ENCODE measurements at regions not wholly inside any gene's neighbourhood (a gene's known extent, or its start where the extent isn't known, plus 50 kb on each side); places are given as distances from the start of the nearest gene placed in this dataset.

- H3K4me3 ChIP-seq (ENCODE audit: low read depth, low read length): no peak overlapping the region
- TF ChIP-seq CTCF (IDR thresholded peaks at IDR 0.05; ENCODE audit: insufficient read depth, low read length, missing control alignments): no peak
- DNase-seq (ENCODE audit: low read depth, low spot score): no peak
- CTCF ChIA-PET: no interaction called here
- POLR2A ChIA-PET: no interaction called here
Measured at GRCh38 chr5:23727271-23727670, 219.9 kb downstream of the PRDM9 start.

GRCh38 chr5:23730023-23730422 lies 222.6 kb downstream of the PRDM9 start:
- no peak overlapping the region for H3K4me3 ChIP-seq (ENCODE audit: low read depth, low read length)
- TF ChIP-seq CTCF (IDR thresholded peaks at IDR 0.05; ENCODE audit: insufficient read depth, low read length, missing control alignments): no peak
- no peak for DNase-seq (ENCODE audit: low read depth, low spot score)
- CTCF ChIA-PET: no interaction called here
- POLR2A ChIA-PET: no interaction called here

GRCh38 chr5:23740029-23740428 lies 232.6 kb downstream of the PRDM9 start:
- no peak for DNase-seq (ENCODE audit: low read depth, low spot score)
- TF ChIP-seq CTCF (IDR thresholded peaks at IDR 0.05; ENCODE audit: insufficient read depth, low read length, missing control alignments): no peak
- no peak overlapping the region for H3K4me3 ChIP-seq (ENCODE audit: low read depth, low read length)
- POLR2A ChIA-PET: no interaction called here
- CTCF ChIA-PET: no interaction called here

GRCh38 chr5:23742701-23743100 lies 235.3 kb downstream of the PRDM9 start:
- DNase-seq (ENCODE audit: low read depth, low spot score): no peak
- ChIA-PET CTCF (no interaction called here), POLR2A (no interaction called here)
- no peak overlapping the region for H3K4me3 ChIP-seq (ENCODE audit: low read depth, low read length)
- no peak for TF ChIP-seq CTCF (IDR thresholded peaks at IDR 0.05; ENCODE audit: insufficient read depth, low read length, missing control alignments)

- CTCF ChIA-PET: no interaction called here
Measured at GRCh38 chr5:23755906-23756305, 248.5 kb downstream of the PRDM9 start.

GRCh38 chr5:23756779-23757178 lies 249.4 kb downstream of the PRDM9 start:
- POLR2A ChIA-PET: no interaction called here
- no peak for TF ChIP-seq CTCF (IDR thresholded peaks at IDR 0.05; ENCODE audit: insufficient read depth, low read length, missing control alignments)
- CTCF ChIA-PET: no interaction called here

More at GRCh38 chr5:23755906-23756305, 248.5 kb downstream of the PRDM9 start:
- H3K4me3 ChIP-seq (ENCODE audit: low read depth, low read length): no peak overlapping the region
- POLR2A ChIA-PET: no interaction called here
- no peak for TF ChIP-seq CTCF (IDR thresholded peaks at IDR 0.05; ENCODE audit: insufficient read depth, low read length, missing control alignments)
- DNase-seq (ENCODE audit: low read depth, low spot score): no peak

More at GRCh38 chr5:23756779-23757178, 249.4 kb downstream of the PRDM9 start:
- DNase-seq (ENCODE audit: low read depth, low spot score): no peak
- no peak overlapping the region for H3K4me3 ChIP-seq (ENCODE audit: low read depth, low read length)

Measured in AG04449 (cell line).